K562 (cell line): ENCODE measurements at regions not wholly inside any gene's neighbourhood (a gene's known extent, or its start where the extent isn't known, plus 50 kb on each side); places are given as distances from the start of the nearest gene placed in this dataset.

Source experiments
- ATAC-seq: fragments of 200-7000 bp; cut with Tn5 transposase; 3 replicates; pipeline ENCODE4 v1.9.1; 2020; ENCODE audit warnings: moderate library complexity
- BruUV-seq: library from RNA; stranded (reverse); fragments of 400-500 nt; replicated peaks from 2 replicates; lab custom pipeline; 2021; lab: Mats Ljungman, UMichigan
- CTCF ChIA-PET: fragments of 300-600 bp; formaldehyde crosslinking; extraction: SDS; loops from one replicate; lab custom pipeline; 2021; ENCODE audit warnings: low intra/inter-chr PET ratio; lab: Yijun Ruan, JAX
- POLR2A ChIA-PET: fragments of 300-600, 350-650 bp; sonication (Branson Sonifier 250); formaldehyde crosslinking; extraction: SDS; loops from one replicate; lab custom pipeline; 2021; ENCODE audit warnings: antibody characterized with exemption, inconsistent platforms; lab: Yijun Ruan, JAX
- DNase-seq, 4 experiments: peaks; one replicate each; pipeline versions ENCODE4 v3.0.0 to v3.0.0-alpha.2; 2011 to 2018; ENCODE audit warnings: low spot score in 3 of 4, mixed read lengths in 3 of 4; ENCODE audit errors: extremely low read depth in 1 of 4
- FAIRE-seq: peaks from 2 replicates; lab custom pipeline; 2011; peaks lifted over from hg19 to GRCh38; lab: Jason Lieb, UNC
- H2AFZ ChIP-seq: 2 replicates; pipeline ENCODE4 v1.6.0; 2011; ENCODE audit warnings: low read depth, low read length, control low read depth, inconsistent platforms
- H3K27ac ChIP-seq: fragments of 200-600 bp; 3 replicates; pipeline ENCODE4 v1.8.0; 2011; ENCODE audit warnings: low read depth, mild to moderate bottlenecking, control low read depth, inconsistent platforms, low read length, moderate library complexity, mixed read lengths; ENCODE audit errors: extremely low read depth
- H3K27me3 ChIP-seq, 2 experiments: fragments of 300-600 bp in 1 of 2; 2 replicates in 1 of 2; 3 replicates in 1 of 2; pipeline versions ENCODE4 v1.6.0 to v1.8.0; 2011; ENCODE audit warnings: inconsistent platforms in 2 of 2, low read length in 2 of 2, mild to moderate bottlenecking in 1 of 2, mixed read lengths in 1 of 2, moderate library complexity in 1 of 2; ENCODE audit not compliant: control insufficient read depth in 2 of 2, insufficient read depth in 2 of 2
- H3K36me3 ChIP-seq: fragments of 300-600 bp; 3 replicates; pipeline ENCODE4 v1.8.0; 2011; ENCODE audit warnings: mild to moderate bottlenecking, low read length, inconsistent platforms; ENCODE audit not compliant: control insufficient read depth, insufficient read depth
- H3K4me1 ChIP-seq, 2 experiments: fragments of 200-600 bp in 1 of 2; replicated peaks in 1 of 2; 2 replicates in 1 of 2; 3 replicates in 1 of 2; pipeline versions ENCODE4 v1.5.1 to v1.8.0; 2011; ENCODE audit warnings: inconsistent platforms in 2 of 2, low read length in 2 of 2, mild to moderate bottlenecking in 1 of 2, mixed read lengths in 1 of 2, moderate library complexity in 1 of 2; ENCODE audit not compliant: control insufficient read depth in 2 of 2, insufficient read depth in 2 of 2
- H3K4me2 ChIP-seq: 2 replicates; pipeline ENCODE4 v1.6.1; 2011; ENCODE audit warnings: low read length, control low read depth, inconsistent platforms, mixed read lengths; ENCODE audit not compliant: insufficient read depth
- H3K4me3 ChIP-seq: fragments of 200-600 bp; sonication (generic), shearing (Covaris generic); 2 replicates; pipeline ENCODE4 v1.5.1; 2016; ENCODE audit warnings: control low read depth, inconsistent platforms
- H3K79me2 ChIP-seq: fragments of 200-600 bp; 3 replicates; pipeline ENCODE4 v1.8.0; 2011; ENCODE audit warnings: low read length, inconsistent platforms; ENCODE audit not compliant: control insufficient read depth, insufficient read depth
- H3K9ac ChIP-seq, 2 experiments: 2 replicates each; pipeline versions ENCODE4 v1.6.0 to v1.6.1; 2011; ENCODE audit warnings: low read depth in 2 of 2, low read length in 2 of 2, control low read depth in 1 of 2, inconsistent platforms in 1 of 2, mild to moderate bottlenecking in 1 of 2, mixed read lengths in 1 of 2; ENCODE audit not compliant: insufficient read depth in 1 of 2
- H3K9me1 ChIP-seq: one replicate; pipeline ENCODE4 v1.6.0; 2011; ENCODE audit warnings: inconsistent platforms, mild to moderate bottlenecking, low read length, moderate library complexity; ENCODE audit not compliant: control insufficient read depth, insufficient read depth
- H3K9me3 ChIP-seq: replicated peaks from 2 replicates; pipeline ENCODE4 v1.5.1; 2011; ENCODE audit warnings: low read depth, low read length, inconsistent platforms; ENCODE audit not compliant: control insufficient read depth, insufficient read depth
- H4K20me1 ChIP-seq: replicated peaks from 2 replicates; pipeline ENCODE4 v1.6.1; 2011; ENCODE audit warnings: low read length, inconsistent platforms, mixed read lengths; ENCODE audit not compliant: control insufficient read depth, insufficient read depth
- EGR1 ChIP-seq: fragments of 450-650 bp; conservative IDR thresholded peaks from 2 replicates; pipeline ENCODE4 v1.6.1; 2017; ENCODE audit warnings: mild to moderate bottlenecking
- GTF2A2 ChIP-seq: IDR thresholded peaks from 2 replicates; pipeline ENCODE4 v1.6.1; 2016; ENCODE audit warnings: mild to moderate bottlenecking, missing genetic modification characterization, missing compliant biosample characterization
- L3MBTL2 ChIP-seq: fragments of 450-650 bp; IDR thresholded peaks from 2 replicates; pipeline ENCODE4 v1.6.1; 2016; ENCODE audit warnings: mild to moderate bottlenecking, moderate library complexity
- MAFG ChIP-seq: fragments of 450-650 bp; conservative IDR thresholded peaks from 2 replicates; pipeline ENCODE4 v1.6.1; 2016; ENCODE audit warnings: missing genetic modification characterization, missing compliant biosample characterization
- SMARCA4 ChIP-seq: fragments of 450-650 bp; IDR thresholded peaks from 2 replicates; pipeline ENCODE4 v1.6.1; 2016
- SOX6 ChIP-seq: fragments of 450-650 bp; IDR thresholded peaks from 2 replicates; pipeline ENCODE4 v1.6.1; 2014; ENCODE audit warnings: mild to moderate bottlenecking
- SRSF7 ChIP-seq: fragments of 200-400 bp; formaldehyde crosslinking; optimal IDR thresholded peaks from 2 replicates; pipeline ENCODE3; 2017; ENCODE audit warnings: mild to moderate bottlenecking, low read depth, low read length
- ZNF316 ChIP-seq: fragments of 450-650 bp; IDR thresholded peaks from 2 replicates; pipeline ENCODE4 v1.6.1; 2016
- WGBS: fragments of 100-300 bp; shearing (Covaris generic); methylation state at CpG from one replicate; pipeline ENCODE4 v1.1.6; 2016; ENCODE audit warnings: low coverage, mixed read lengths; ENCODE audit not compliant: insufficient coverage; ENCODE audit errors: missing lambda C conversion rate; 5-methylcytosine and 5-hydroxymethylcytosine counted together
- in situ Hi-C: fragments of 300-500 bp; cut with MboI; formaldehyde crosslinking; loops from 4 replicates; pipeline ENCODE4 v1.15.0; 2018; ENCODE audit warnings: inconsistent platforms, mixed read lengths
- intact Hi-C: fragments of 100-400 bp; cut with micrococcal nuclease; formaldehyde crosslinking; loops from 2 replicates; pipeline ENCODE4 v1.14.2; 2022
- TF ChIP-seq, protein P1 (sequence below): sonication (generic); formaldehyde crosslinking; IDR thresholded peaks from 2 replicates; pipeline ENCODE4 v1.9.0; 2022; ENCODE audit warnings: mild to moderate bottlenecking, missing genetic modification reagents
- TF ChIP-seq, protein P2 (sequence below): fragments of 450-650 bp; IDR thresholded peaks from 2 replicates; pipeline ENCODE4 v1.6.1; 2016; ENCODE audit warnings: mild to moderate bottlenecking, moderate library complexity
- TF ChIP-seq, protein P3 (sequence below), 2 experiments: fragments of 450-650 bp; conservative IDR thresholded peaks; 2 replicates each; pipeline ENCODE4 v1.6.1; 2017; ENCODE audit warnings: mild to moderate bottlenecking in 2 of 2, moderate library complexity in 2 of 2

DNA sequence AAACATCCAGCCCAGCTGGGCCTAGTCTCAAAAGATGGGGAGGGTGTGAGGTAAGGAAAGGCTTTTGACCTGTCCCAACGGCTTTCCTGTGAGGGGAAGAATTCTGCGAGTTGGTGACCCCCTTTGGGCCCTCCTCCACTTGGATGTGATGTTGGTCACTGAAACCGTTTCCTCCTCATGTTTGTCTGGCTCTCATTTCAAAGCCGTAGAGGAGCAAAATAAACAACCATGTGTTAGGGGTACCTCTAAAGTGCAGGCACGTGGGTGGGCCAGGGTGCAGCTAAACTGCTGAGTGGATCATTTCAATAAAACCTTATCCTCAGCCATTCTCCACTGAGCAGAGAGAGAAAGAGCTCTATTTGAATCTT, 84.3 kb upstream of the MELK start:
- ChIA-PET CTCF (no interaction called here), POLR2A (interaction anchor here (0.6 to 1.2 kb wide), 5 partner anchors 12 to 25 kb away, joined by 3 to 4 read pairs (median 4); no protein-coding TSS in a partner anchor)
- Histone ChIP-seq H3K36me3 (no peaks in the 10 kb centered on the region), H3K9ac (peak overlapping the region; percentile 80 to 90), H3K4me1 (peaks cover 13 to 21% of the 10 kb centered on the region in 2 experiments; a peak in 4 of 5 replicates), H3K4me3 (peak overlapping the region; percentile 45), H3K79me2 (peaks cover 25% of the 10 kb centered on the region), H2AFZ (peak overlapping the region; percentile 97), H3K27ac (peak overlapping the region; percentile 89), H3K4me2 (peak overlapping the region; percentile 89), H3K9me3 (no peaks in the 10 kb centered on the region), H3K27me3 (no peaks in the 10 kb centered on the region), H3K9me1 (no peaks in the 10 kb centered on the region), H4K20me1 (peaks cover 7% of the 10 kb centered on the region; the same call in 1 of the 2 replicates)
- intact Hi-C loops: loop anchor here (2.0 to 5.0 kb wide), 2 partner anchors 62 to 69 kb away; no protein-coding TSS in a partner anchor
- in situ Hi-C loops: no loop called here
- no peak for FAIRE-seq
- BruUV-seq: no TSS peak
- DNase-seq: peak in 1 of 4 experiments; percentile 16
- ATAC-seq: no peak
- WGBS: 4% methylated on average over 5 of the region's 5 CpGs
- TF ChIP-seq GTF2A2 (tag): no peak
- 0 out of 2 replicates have a peak, but pooled peaks have one; percentile 6 for TF ChIP-seq SMARCA4
- no peak for TF ChIP-seq SOX6
- TF ChIP-seq, protein P1, sequence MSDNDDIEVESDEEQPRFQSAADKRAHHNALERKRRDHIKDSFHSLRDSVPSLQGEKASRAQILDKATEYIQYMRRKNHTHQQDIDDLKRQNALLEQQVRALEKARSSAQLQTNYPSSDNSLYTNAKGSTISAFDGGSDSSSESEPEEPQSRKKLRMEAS (CRISPR knock-in tag): 0 out of 2 replicates have a peak, but pooled peaks have one; percentile 13
- TF ChIP-seq SRSF7: no peak
- no peak for TF ChIP-seq EGR1
- TF ChIP-seq, protein P2, sequence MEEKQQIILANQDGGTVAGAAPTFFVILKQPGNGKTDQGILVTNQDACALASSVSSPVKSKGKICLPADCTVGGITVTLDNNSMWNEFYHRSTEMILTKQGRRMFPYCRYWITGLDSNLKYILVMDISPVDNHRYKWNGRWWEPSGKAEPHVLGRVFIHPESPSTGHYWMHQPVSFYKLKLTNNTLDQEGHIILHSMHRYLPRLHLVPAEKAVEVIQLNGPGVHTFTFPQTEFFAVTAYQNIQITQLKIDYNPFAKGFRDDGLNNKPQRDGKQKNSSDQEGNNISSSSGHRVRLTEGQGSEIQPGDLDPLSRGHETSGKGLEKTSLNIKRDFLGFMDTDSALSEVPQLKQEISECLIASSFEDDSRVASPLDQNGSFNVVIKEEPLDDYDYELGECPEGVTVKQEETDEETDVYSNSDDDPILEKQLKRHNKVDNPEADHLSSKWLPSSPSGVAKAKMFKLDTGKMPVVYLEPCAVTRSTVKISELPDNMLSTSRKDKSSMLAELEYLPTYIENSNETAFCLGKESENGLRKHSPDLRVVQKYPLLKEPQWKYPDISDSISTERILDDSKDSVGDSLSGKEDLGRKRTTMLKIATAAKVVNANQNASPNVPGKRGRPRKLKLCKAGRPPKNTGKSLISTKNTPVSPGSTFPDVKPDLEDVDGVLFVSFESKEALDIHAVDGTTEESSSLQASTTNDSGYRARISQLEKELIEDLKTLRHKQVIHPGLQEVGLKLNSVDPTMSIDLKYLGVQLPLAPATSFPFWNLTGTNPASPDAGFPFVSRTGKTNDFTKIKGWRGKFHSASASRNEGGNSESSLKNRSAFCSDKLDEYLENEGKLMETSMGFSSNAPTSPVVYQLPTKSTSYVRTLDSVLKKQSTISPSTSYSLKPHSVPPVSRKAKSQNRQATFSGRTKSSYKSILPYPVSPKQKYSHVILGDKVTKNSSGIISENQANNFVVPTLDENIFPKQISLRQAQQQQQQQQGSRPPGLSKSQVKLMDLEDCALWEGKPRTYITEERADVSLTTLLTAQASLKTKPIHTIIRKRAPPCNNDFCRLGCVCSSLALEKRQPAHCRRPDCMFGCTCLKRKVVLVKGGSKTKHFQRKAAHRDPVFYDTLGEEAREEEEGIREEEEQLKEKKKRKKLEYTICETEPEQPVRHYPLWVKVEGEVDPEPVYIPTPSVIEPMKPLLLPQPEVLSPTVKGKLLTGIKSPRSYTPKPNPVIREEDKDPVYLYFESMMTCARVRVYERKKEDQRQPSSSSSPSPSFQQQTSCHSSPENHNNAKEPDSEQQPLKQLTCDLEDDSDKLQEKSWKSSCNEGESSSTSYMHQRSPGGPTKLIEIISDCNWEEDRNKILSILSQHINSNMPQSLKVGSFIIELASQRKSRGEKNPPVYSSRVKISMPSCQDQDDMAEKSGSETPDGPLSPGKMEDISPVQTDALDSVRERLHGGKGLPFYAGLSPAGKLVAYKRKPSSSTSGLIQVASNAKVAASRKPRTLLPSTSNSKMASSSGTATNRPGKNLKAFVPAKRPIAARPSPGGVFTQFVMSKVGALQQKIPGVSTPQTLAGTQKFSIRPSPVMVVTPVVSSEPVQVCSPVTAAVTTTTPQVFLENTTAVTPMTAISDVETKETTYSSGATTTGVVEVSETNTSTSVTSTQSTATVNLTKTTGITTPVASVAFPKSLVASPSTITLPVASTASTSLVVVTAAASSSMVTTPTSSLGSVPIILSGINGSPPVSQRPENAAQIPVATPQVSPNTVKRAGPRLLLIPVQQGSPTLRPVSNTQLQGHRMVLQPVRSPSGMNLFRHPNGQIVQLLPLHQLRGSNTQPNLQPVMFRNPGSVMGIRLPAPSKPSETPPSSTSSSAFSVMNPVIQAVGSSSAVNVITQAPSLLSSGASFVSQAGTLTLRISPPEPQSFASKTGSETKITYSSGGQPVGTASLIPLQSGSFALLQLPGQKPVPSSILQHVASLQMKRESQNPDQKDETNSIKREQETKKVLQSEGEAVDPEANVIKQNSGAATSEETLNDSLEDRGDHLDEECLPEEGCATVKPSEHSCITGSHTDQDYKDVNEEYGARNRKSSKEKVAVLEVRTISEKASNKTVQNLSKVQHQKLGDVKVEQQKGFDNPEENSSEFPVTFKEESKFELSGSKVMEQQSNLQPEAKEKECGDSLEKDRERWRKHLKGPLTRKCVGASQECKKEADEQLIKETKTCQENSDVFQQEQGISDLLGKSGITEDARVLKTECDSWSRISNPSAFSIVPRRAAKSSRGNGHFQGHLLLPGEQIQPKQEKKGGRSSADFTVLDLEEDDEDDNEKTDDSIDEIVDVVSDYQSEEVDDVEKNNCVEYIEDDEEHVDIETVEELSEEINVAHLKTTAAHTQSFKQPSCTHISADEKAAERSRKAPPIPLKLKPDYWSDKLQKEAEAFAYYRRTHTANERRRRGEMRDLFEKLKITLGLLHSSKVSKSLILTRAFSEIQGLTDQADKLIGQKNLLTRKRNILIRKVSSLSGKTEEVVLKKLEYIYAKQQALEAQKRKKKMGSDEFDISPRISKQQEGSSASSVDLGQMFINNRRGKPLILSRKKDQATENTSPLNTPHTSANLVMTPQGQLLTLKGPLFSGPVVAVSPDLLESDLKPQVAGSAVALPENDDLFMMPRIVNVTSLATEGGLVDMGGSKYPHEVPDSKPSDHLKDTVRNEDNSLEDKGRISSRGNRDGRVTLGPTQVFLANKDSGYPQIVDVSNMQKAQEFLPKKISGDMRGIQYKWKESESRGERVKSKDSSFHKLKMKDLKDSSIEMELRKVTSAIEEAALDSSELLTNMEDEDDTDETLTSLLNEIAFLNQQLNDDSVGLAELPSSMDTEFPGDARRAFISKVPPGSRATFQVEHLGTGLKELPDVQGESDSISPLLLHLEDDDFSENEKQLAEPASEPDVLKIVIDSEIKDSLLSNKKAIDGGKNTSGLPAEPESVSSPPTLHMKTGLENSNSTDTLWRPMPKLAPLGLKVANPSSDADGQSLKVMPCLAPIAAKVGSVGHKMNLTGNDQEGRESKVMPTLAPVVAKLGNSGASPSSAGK: peak; percentile 67
- peak; percentile 44; the same call in 1 of the 2 replicates for TF ChIP-seq MAFG (tag)
- peak; percentile 82 for TF ChIP-seq ZNF316
- peak; percentile 43; the same call in 1 of the 2 replicates for TF ChIP-seq L3MBTL2
- TF ChIP-seq, protein P3, sequence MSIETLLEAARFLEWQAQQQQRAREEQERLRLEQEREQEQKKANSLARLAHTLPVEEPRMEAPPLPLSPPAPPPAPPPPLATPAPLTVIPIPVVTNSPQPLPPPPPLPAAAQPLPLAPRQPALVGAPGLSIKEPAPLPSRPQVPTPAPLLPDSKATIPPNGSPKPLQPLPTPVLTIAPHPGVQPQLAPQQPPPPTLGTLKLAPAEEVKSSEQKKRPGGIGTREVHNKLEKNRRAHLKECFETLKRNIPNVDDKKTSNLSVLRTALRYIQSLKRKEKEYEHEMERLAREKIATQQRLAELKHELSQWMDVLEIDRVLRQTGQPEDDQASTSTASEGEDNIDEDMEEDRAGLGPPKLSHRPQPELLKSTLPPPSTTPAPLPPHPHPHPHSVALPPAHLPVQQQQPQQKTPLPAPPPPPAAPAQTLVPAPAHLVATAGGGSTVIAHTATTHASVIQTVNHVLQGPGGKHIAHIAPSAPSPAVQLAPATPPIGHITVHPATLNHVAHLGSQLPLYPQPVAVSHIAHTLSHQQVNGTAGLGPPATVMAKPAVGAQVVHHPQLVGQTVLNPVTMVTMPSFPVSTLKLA (conservative IDR thresholded peaks at IDR 0.05): 0 out of 4 replicates have a peak, but pooled peaks of 1 of the 2 experiments have one; percentile 25
